HPDE6-E6E7 (cell line): ENCODE measurements at regions not wholly inside any gene's neighbourhood (a gene's known extent, or its start where the extent isn't known, plus 50 kb on each side); places are given as distances from the start of the nearest gene placed in this dataset.
"Not testable (repeated sequence)": the region's sequence is repeated elsewhere in the genome, so short reads cannot be mapped to it uniquely, and the experiment has no call there.

Source experiments
- DNase-seq: peaks from one replicate; pipeline ENCODE4 v3.0.0; 2011; ENCODE audit warnings: missing footprints; ENCODE audit errors: extremely low spot score

DNA sequence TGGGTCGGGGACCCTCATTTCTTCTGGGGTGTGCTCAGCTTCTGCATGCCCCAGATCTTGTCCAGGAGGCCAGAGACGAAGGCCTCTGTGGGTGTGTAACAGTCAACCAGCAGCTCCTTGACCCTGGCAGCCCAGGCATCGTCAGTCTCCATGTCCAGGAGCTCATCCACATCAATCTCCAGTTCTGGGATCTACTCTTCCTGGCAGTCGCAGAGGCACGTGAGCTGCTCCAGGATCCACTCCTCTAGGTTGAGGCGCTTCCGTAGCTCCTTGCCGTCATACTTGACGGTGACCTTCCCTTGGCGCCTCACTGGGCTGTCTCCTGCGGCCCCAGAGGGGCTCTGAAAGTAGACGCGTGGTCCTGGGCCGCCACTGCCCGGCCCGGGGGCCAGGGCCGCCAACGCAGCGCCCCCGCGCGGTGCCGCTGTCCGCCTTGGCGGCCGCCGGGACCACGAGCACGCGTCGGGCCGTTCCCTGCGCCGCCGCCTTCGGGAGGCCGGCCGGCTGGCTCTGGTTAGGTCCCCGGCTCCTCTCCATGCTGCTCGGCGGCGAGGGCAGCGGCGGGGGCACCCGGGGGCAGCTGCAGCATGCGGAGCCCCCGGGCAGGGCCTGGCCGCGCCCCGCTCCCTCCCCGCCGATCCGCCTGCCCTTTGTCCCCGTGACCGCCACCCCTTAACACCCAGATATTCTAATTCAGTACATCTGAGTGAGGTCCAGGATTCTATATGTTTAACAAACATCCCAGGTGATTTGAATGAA, 170.5 kb downstream of the SEPTIN7 start:
- DNase-seq = no peak

DNA sequence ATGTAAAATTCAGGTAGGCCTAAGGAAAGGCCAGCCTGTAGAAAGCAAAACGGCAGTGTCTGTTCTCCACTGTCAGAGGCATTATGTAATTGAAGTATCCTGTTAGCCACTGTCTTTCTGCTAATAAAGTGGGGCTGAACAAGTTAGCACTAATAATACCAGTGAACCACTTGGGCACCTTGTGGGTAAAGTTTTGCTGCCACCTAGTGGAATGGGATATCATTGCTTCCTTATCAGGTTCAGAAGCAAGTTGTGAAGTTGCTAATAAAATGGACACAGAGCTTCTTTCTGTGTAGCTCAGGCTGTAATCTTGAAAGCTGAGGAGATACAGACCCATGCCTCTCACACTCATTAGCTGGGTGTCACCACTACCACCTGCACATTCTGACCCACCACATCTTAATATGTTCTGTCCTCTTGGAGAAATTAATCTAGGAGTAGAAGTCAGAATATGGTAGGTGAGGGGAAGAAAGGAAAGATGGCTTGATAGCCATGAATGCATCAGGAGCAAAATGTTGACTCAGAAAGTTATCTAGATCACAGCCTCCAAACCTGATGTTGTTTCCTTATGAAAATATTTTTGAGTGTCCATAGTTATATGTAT, 175.1 kb downstream of the SEPTIN7 start:
- no peak for DNase-seq

- not testable (repeated sequence) for DNase-seq
These were observed 174.0 kb upstream of the EEPD1 start for GRCh38 chr7:35978816-35979640.

GRCh38 chr7:35982600-35982999, 170.5 kb upstream of the EEPD1 start:
- DNase-seq = no peak

GRCh38 chr7:35983626-35984025, 169.4 kb upstream of the EEPD1 start:
- no peak for DNase-seq

DNA sequence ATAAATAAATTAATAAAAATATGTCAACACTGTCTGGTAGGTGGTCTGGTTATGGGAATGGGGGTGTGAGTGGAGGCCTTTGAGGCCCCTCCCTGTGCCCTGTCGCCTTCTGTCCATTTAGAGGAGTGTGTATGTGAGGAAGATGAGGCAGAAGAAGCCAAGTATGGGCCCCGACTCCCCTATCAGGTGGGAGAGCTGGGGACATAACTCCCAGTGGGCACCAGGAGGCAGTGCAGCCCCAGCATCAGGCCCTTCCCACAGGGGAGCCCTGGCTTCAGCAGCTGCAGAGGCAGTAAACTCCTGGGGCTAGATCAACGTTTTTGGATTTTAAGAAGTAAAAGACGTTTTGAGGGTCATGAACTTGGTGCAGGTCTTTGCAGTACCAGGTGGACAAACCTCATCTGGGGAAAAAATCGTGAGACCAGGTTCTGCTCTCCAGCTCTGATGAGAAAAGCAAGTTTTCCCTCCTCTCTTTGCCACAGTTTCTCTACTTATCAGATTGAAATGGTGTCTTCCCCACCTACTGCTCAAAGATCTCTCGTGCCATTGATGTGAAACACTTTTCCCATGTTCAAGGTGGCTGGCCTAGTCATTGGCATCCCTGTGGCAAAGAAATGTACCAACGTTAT, 167.8 kb upstream of the EEPD1 start:
- DNase-seq = peak; percentile 78

GRCh38 chr7:35987016-35987415, 166.0 kb upstream of the EEPD1 start:
- DNase-seq = no peak

DNA sequence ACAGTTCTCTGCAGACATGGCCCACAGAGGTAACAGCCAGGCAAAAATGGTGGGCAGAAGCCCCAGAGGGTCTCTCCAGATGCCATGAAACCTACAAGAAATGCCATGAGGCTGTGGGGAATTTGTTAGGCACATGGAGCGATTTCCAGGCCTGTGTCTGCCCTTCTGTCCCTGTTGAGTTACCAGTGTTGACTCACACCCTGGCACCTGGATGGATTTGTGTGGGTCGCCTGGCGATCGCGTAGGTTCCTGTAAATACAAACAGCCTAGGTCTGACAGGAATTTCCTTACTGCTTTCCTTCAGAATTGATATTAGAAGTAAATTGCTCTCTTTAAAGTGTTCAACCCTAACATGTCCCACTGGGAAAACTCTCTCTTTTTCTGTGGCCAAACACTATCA, 164.9 kb upstream of the EEPD1 start:
- no peak for DNase-seq

DNA sequence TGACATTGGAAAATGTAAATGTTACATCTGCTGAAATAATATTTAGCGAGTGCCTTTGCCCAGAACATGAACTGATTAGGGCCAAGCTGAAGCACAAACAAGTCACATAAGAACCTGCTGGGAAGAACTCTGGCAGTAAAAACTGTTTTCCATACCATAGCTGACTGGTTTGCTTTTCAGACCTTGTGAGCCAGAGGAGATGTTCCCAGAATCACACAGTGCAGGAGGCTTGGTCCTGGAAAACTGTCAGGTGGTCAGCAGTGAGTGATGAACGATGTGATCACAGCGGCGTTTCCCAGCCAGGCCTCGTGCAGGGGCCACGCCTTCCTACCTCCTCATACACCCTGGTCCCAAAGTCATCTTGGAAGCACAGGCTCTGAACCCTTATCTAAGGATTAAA, 164.2 kb upstream of the EEPD1 start:
- no peak for DNase-seq

DNA sequence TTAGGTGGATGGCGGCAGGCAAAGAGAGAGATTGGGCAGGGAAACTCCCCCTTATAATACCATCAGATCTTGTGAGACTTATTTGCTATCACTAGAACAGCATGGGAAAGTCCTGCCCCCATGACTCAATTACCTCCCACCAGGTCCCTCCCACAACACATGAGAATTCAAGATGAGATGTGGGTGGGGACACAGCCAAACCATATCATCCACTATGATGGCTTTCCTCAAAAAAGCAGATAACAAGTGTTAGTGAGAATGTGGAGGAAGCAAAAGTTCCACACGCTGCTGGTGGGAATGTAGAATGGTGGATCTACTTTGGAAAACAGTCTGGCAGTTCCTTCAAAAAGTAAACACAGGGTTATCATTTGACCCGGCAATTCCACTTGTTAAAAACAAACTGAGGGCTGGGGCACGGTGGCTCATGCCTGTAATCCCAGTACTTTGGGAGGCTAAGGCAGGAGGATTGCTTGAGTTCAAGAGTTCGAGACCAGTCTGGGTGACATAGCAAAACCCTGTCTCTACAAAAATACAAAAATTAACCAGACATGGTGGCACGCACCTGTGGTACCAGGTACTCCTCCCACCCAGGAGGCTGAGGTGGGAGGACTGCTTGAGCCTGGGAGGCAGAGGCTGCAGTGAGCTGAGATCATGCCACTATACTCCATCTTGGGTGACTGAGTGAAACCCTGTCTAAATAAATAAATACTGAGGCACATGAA, 161.4 kb upstream of the EEPD1 start:
- no peak for DNase-seq

DNA sequence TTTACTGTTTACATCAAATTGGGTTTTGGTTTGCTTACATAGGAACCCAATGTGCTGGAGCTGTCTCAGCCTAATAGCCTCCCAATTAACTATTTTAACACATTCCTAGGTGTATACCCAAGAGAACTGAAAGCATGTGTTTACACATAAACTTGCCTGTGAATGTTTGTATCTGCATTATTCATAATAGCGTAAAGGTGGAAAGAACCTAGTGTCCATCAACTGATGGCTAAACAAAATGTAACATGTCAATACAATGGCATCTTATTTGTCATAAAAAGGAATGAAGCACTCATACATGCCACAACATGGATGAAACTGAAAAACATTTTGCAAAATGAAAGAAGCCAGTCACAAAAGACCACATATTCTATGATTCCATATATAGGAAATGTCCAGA, 160.6 kb upstream of the EEPD1 start:
- DNase-seq = no peak

DNA sequence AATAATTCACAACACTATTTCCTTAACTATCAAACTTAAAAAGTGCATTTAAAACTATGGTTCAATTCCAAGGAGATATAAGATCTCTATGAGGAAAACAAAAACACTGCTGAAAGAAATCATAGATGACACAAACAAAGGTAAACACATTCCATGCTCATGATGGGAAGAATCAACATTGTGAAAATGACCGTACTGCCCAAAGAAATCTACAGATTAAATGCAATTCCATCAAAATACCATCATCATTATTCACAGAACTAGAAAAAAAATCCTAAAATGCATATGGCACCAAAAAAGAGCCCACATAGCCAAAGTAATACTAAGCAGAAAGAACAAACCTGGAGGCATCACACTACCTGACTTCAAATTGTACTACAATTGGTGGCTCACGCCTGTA, 159.9 kb upstream of the EEPD1 start:
- no peak for DNase-seq

- DNase-seq = peak; percentile 53
These were observed 159.1 kb upstream of the EEPD1 start for GRCh38 chr7:35993676-35994606.

DNA sequence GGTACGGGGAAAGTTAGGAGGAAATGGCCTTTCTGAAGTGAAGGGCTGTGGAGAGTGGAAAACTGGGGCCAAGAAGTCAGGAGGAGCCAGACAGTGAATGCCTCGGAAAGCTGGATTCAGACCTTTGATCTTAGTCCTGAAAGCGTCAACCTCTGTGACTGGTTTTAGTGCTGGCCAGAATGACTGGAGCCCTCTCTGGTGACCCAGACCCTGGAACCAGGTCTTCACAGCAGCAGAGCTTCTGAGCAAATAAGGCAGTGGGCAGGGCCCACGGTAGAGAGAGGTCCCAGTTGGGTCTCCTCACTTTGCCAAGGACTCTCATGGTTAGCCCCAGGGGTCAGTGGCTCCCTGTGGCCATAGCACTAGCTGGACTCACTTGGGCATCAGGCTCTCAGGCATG, 157.7 kb upstream of the EEPD1 start:
- DNase-seq = no peak

DNA sequence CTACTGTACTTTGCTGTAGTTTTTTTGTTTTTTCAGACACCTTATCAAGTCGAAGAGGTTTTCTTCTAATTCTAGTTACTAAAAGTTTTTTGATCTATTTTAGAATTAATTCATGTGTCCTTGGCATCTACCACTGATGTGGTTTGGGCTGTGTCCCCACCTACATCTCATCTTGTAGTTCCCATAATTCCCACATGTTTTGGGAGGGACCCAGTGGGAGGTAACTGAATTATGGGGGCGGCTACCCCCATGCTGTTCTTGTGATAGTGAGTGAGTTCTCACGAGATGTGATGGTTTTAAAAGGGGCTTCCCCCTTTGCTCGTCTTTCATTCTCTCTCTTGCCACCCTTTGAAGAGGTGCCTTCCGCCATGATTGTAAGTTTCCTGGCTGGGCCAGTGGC, 154.6 kb upstream of the EEPD1 start:
- no peak for DNase-seq

DNA sequence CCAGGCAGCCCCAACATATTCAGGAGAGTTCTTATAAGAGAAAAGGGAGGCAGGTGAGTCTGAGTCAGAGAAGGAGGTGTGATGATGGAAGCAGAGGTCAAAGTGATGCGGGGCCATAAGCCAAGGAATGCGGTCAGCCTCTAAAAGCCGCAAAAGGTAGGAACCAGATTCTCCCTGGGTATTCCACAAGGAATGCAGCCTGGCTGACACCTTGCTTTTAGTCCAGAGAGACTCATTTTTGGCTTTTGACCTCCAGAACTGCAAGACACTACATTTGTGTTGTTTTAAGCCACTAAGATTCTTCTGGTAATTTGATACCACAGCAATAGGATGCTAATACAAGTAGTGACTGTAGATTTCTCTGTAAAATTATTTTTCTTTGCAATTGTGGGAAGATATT, 151.5 kb upstream of the EEPD1 start:
- DNase-seq = no peak

- DNase-seq = no peak
These were observed 150.2 kb upstream of the EEPD1 start for GRCh38 chr7:36002900-36003299.

- DNase-seq = no peak
These were observed 149.7 kb upstream of the EEPD1 start for GRCh38 chr7:36003343-36003742.

DNA sequence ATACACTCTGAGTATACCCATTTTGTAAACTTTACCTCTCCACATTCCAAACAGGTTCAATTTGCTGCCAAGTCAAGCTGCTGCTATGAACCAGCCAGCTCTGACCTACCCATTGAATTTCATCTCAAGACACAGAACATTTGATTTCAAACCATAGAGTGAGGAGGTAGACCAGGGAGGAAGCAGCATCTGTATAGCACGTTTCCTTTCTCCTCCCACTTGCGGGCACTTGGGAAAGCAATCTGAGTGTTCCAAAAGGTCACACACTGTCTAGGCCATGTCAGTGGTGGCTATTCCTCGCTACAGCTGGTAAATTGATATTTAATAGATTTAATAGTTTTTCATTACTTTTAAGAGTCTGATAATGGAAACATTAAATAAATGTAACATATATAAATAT, 147.8 kb upstream of the EEPD1 start:
- DNase-seq = no peak

- no peak for DNase-seq
These were observed 147.2 kb upstream of the EEPD1 start for GRCh38 chr7:36005876-36006275.
